Renal pelvis (tissue), 1 donor: ENCODE measurements at regions not wholly inside any gene's neighbourhood (a gene's known extent, or its start where the extent isn't known, plus 50 kb on each side); places are given as distances from the start of the nearest gene placed in this dataset.
"Not testable (repeated sequence)": the region's sequence is repeated elsewhere in the genome, so short reads cannot be mapped to it uniquely, and the experiment has no call there.

Source experiments
- DNase-seq: peaks from one replicate; pipeline ENCODE4 v3.0.0-alpha.2; 2013

DNA sequence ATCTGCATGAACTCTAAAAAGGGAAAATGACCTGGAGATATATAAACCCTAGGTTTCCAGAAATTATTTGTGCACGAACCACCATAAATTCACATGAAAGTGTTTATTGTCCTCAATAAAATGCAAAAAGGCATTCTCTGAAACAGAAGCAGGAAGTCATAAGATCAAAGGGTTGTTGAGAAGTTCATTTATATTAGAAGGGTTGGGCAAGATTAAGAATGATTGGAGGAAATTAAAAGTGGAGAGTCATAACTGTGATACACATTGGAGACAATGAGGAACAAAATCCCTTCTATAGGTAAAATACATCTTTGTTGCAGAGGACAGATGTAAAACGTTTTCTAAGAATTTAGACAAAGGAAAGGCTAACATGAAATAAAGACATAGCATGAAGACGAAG is 476.8 kb downstream of the CBLN4 start:
- no peak for DNase-seq

DNA sequence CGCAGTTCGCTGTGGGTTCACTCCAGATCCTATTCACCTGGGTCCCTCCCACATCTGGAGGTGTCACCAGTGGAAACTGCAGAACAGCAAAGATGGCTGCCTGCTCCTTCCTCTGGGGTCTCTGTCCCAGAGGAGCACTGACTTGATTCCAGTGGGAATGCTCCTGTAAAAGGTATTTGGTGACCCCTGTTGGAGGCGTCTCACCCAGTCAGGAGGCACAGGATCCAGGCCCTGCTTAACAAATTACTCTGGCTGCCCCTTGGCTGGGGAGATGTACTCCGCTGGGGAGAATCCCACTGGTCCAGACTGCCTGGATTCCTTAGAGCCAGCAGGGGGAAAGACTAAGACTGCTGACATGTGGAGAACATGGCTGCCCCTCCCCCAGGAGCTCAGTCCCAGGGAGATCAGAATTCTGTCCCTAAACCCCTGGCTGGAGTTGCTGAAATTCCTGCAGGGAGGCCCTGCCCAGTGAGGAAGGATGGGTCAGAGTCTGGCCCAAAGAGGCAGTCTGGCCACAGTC is 483.0 kb downstream of the CBLN4 start:
- DNase-seq = no peak

DNA sequence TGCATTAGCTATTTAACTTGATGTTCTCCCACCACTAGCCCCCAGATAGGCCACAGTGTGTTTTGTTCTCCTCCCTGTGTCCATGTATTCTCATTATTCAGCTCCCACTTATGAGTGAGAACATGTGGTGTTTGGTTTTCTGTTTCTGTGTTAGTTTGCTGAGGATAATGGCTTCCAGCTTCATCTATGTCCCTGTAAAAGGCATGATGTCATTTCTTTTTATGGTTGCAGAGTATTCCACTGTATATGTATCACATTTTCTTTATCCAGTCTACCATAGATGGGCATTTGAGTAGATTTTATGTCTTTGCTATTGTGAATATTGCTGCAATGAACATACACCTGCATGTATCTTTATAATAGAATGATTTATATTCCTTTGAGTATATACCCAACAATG is 487.7 kb downstream of the CBLN4 start:
- DNase-seq = not testable (repeated sequence)

DNA sequence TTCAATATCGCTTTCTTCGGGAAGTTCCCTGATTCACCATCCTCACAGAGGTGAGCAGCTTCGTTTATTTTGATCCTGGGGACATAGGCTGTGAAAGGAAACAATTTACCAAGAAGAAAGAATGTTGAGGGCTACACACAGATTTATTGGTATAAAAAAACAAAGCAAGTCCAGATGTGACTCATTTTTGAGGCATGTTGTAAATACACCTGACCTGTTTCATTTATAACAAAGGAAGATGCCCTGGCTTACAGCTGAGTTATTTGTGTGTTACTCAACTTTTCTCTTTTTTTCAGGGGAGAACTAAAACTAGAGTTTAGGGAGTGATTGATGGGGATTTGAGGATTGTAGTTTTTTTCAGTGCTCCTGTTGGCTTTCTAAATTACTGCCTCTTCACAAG is 489.5 kb downstream of the CBLN4 start:
- DNase-seq = no peak

DNA sequence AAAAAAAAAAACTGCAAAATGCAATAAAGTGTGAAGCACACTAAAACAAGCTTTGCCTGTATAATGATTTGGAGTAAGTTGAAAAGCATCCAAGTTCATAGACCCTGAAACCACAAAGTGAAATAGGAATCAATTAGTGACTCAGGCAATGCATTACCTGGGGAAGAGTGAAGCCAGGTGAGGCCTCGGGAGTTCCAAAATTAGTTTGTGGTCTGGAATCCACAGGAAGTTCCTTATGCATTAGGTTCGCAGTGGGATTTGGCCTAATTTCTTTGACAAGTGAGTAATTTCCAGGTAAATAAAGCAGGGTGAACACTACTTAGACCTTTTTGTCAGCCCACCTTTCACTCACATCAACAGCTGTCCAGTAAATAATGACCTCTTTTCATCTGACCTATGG is 490.8 kb downstream of the CBLN4 start:
- no peak for DNase-seq

DNA sequence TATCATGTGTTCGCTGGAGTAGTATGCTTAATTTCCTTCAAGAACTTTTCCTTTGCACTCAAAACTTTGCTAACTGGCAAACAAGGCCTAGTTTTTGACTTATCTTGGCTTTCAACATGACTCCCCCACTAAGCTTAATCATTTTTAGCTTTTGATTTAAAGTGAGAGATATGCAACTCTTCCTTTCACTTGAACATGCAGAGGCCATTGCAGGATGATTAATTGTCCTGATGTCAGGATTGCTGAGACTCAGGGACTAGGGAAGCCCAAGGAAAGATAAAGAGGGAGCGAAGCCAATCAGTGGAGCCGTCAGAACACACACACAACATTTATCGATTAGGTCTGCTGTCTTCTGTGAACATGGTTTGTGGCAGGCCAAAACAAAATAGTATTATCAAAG is 491.4 kb downstream of the CBLN4 start:
- no peak for DNase-seq

DNA sequence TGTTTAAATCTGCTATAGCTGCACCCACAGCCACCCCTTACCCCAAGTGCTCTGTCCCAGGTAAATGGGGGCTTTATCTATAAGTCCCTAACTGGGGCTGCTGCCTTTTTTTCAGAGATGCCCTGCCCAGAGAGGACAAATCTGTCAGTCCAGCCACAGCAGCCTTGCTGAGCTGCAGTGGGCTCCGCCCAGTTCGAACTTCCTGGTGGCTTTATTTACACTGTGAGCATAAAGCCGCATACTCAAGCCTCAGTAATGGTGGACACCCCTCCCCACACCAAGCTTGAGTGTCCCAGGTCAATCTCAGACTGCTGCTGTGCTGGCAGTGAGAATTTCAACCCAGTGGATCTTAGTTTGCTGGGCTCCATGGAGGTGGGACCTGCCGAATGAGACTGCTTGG is 505.2 kb downstream of the CBLN4 start:
- DNase-seq = no peak

DNA sequence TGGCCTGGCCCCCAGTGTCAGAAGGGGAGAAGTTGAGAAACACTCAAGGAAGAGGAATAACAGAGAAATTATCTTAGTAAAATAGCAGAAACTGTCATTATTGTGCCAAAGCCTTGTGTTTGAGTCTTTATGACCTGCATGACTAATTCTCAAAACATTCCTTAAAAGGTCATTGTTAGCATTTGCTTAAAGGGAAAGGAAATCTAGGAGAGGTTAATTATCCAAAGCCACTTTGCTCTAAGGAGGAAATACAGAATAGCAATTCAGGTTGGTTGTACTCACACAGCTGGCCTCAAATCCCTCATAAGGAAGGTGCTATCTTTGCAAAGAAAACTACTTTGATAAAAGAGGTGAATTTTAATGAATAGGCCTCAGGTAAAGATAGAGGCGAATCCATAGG is 516.7 kb downstream of the CBLN4 start:
- no peak for DNase-seq

DNA sequence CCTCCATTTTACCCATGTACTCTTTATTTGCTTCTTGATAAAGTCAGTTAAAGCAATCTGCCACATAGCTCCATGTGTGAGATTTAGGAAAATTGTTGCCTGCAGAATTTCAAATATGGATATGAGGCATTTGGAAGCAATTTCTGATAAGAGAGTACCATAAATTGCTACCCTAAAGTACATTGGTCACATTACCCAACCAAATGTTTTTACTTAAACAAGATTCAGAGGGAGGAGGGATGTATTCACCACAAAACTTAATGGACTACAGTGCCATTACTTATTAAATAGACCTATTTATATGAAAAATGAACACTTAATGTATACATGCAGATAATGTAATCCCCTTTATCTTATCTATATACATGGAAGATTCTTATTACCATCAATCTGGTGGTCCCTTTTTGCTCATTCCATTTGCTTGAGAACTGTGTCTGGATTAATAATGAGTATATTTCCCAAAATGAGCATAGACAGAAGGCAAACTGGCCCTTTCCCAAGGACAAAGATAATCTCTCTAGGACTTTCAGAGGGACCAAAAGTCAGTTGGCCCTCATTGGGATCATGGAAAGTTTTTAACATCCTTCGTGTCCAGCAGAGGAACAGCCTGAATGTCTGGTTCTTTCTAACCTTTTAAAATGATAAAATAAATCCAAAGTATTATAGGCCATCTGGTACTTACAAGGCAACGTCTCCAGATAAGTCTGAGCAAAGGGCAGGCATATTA is 526.4 kb downstream of the CBLN4 start:
- no peak for DNase-seq

DNA sequence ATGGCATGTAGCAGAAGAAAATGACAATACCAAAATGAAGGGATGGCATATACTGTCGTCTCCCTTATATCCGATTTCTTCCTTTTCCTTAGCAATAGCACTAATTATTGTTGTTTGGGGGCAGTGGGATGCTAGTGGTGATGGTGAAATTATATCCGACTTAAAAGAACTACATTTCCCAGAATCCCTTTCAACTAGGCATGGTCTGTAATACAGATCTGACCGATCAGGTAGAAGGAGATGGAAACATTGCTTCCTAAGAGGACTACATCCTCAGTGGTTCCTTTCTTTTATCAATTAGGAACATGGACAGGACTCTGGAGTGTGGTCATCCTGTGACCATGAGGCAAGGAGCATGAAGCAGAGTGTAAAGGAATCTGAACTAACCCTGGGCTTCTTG is 532.6 kb downstream of the CBLN4 start:
- no peak for DNase-seq

DNA sequence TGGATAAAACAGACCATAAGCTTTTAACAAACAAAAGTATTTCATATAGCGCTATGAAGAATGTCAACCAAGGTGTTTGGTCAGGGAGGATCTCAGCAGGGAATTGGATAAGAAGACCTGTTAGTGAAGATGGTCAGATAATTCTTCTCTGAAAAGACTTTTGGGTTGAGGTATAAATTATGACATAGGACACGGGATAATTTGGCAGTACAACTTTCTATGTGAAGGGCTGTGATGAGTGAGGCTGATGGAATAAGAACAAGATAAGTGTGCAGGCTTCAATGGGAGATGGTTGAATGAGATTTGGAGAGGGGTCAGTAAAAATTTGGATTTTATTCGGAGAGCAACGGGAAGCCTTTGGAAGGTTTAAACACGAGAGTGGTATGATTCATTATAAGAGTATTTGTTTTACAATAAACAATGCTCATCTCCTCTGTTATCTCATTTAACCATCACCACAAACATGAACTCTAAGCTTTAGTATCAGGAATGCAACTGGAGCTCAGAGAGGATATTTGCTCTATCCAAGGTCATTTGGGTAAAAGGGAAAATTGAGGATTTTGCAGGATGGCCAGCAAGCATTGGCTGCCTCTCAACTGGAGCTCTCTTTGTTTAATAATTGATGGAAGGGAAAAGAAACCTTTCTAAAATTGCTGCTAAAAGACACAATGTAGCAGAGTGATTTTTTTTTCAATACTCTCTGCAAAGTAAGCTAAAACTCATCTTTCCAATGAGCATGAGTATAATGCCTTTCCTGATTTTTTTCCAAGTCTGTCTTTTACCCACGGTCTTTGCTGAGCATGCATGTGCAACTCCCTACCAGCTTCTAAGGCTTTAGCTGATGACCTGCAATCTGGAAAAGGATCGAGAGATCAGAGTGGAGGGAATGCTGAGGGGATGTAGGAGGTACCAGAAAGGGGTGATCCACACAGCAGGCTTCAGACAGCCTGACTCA is 534.0 kb downstream of the CBLN4 start:
- no peak for DNase-seq

DNA sequence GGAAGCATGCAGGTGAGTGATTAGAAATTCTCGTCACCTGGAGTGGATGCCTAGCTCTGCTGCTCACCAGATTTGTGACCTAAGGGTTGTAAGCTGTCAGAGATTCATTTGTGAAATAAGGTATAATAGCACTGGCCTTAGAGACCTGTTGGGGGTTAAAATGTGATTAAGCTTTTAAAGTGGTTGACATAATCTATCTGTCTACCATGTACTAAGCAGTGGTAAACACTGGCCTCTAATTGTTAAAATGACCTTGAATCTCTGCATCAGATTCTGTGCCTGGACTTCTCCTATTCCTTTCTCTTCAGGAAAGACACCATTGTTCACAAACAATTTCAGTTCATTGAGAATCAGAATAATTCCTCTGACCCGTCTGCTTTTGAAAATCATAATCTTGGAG is 536.2 kb downstream of the CBLN4 start:
- no peak for DNase-seq

DNA sequence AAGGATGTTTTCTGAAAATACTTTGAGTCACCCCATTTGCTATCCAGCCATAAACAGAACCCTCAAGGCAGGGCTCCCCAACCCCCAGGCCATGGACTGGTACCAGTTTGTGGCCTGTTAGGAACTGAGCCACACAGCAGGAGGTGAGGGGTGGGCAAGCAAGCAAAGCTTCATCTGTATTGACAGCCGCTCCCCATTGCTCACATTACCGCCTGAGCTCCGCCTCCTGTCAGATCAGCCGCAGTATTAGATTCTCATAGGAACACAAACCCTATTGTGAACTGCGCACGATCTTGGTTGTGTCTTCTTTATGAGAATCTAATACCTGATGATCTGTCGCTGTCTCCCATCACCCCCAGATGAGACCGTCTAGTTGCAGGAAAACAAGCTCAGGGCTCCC is 543.8 kb downstream of the CBLN4 start:
- no peak for DNase-seq

DNA sequence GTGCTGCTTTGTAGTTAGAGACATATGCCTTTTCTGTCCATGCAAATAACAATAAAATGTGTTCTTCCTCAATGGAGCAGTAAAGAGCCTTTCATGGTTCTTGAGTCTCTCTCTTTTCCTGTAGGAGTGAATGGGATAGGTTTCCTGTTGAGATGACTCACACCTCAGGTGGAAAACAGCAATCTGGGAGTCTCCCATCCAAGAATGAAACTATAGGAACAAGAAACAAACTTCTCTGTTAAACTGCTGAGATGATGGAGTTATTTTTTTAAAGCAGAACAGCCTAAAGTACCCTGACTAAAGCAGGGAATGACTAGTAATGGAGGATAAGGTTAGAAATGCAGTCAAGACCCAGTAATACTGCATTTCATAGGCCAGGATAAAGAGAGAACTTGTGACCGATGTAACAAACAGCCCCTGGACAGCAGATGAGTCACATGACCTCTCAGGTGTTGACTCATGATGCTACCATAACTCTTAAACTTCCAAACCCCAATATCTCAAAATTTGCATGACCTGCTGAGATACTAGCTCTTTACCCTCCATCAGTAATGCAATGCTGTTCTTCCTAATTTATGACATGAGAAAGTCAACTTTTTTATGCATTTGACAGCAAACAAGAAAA is 548.9 kb downstream of the CBLN4 start:
- DNase-seq = no peak

DNA sequence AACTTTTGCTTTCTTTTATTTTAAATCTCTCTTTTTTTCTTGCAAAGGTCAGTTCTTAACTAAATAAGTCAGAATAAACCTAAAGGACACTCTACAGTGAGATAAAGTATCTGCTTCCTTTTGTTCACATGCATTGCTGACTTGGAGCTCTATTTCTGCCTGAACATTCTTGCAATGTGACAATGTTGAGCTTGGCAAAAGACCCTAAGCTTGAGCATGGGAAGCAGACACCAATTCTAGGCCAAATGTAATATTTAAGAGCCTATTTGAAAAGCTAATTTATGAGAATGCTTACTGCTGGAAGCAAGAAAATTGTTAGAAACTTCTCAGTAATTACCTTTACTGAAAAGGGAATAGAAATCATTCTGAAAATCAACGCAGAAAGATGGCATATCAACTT is 556.2 kb downstream of the CBLN4 start:
- peak; percentile 40 for DNase-seq

DNA sequence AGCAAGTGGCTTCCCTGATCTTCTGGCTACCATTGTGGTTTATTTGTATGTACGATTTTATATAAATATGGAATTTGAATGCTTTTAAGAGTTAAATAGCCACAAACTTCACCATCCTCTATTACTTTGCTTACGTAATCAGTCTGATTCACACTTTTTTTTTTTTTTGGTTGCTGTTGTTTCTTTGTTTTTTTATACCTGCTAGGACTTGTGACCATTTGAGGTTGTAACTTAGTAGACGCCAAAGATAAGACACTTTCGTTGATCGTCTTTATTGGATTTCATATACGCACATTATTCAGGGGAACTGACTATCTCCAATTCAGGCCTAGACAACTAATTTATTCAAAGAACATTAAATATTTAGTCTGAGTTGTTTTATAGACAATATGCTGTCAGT is 559.0 kb downstream of the CBLN4 start:
- DNase-seq = no peak

DNA sequence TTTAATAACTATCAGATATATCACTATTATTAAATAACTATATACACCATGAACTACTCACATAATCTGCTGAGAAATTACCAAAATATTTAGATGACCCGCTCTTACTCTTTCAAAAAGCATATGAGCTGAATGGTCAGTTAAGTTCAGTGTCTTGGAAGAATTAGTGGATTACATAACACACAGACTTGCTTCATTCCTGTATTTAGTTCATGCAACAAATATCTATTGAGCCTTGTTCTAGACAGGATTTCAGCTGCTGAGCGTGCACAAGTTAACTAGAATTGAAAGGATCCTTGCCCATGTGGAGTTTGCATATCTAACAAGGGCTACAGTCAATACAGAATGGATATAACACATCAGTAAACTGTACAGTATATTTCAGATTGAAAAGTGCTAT is 566.2 kb downstream of the CBLN4 start:
- no peak for DNase-seq

DNA sequence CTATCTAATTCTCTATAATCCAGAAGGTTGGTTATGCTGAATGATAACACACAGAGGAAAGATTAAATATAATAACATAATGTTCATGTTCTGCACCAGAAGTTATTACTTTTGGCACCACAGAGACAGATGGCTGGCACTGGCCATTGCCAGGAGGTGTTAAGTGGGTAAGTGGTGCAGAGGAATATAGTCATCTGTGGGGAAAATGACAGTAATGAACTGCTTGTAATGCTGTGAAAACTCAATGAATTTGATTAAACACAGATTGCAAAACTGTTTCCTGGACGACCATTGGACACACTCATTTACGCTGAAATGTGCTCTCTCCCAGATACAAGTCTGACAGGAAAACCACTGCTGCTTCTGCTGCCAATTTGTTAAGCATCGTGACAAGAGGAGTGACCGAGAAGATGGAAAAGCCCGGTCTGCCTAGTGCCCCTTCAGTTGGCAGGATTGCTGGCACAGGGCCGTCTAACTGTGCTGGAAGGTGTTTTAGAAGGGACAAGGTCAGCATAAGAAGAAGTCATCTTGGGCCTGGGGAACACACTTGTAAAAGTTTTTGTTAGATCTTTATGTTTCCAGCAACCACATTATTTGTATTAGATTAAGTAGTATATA is 567.4 kb downstream of the CBLN4 start:
- DNase-seq = no peak

DNA sequence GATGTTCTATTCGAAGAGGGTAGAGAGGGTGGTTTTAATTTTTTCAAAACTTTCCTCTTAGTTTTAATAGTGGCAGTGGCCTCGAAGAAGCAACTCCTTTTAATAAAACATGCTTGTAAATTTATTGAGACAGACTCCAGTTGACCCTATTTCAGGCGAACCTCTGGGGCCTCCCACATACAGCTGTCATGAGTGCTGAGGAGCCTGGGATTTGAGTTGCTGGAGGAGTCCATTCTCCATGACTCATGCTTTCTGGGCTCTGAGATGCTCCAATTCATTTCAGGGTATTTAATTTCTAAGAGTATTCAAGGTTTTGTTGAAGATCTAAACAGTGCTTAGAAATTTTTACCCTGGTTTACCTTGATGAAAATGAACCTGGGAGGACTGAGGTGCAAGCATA is 580.4 kb downstream of the CBLN4 start:
- DNase-seq = peak; percentile 48

DNA sequence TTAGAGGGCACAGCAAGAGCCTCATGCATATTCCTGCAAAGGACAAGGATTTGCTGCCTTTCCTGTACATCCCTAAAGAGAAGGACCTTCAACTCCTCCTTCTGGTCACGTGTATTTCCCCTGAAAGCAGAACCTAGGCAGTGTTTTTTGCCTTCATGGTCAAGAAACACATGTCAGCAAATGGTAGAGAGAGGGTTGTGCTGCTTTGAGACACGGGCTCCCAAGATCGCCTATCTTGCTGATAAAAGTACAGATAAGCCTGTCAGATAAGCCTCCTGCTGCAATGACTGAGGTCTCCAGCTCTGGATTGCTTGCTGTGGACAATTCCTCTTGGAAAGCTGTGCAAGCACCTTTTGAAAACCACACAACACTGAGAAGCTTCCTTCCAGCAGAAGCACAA is 580.8 kb downstream of the CBLN4 start:
- no peak for DNase-seq

DNA sequence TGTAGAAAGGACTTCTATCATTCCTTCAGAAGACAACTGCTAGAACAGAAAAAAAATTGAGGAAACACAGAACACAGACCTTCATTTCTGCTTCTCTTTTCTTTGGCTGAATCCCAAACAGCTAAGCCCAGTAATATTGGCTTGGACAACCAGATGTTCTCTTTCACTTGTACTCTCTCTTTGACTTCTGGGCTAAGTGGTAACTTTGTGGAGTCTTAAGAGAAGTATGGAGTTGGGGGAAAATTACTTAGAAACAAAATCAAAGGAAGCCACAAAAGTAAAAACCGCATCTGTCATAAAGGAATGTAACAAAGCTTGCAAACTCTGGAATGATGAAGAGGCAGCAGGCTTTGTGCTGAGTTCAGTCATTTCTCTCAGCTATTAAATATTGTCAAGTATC is 587.5 kb downstream of the CBLN4 start:
- peak; percentile 81 for DNase-seq

DNA sequence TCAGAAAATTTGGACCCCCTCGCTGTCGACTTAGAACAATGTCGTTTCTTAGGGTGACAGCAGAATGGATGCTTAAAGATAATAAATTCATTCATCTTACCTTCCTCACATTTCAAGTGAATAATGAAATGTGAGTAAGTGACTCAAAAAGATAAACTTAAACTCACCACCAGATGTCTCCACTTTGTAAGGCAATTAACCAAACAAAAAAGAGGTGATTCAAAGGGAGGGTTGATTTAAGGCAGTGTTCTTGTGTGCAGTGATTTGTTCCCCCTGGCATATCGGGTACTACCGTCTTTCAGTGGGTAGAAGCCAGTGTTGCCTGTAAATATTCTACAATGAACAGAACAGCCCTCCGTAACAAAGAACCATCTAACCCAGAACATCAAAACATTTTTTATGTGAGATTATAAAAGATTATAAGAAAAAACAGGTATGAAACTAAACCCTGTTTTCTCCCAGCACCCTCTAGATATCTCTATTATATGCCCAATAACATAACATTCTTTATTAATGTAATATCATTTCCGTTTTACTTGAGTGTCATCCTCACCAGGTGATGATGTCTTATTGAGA is 589.7 kb downstream of the CBLN4 start:
- peak; percentile 50 for DNase-seq
